IMR-90 (cell line): ENCODE measurements at regions not wholly inside any gene's neighbourhood (a gene's known extent, or its start where the extent isn't known, plus 50 kb on each side); places are given as distances from the start of the nearest gene placed in this dataset.

Experiments
- ATAC-seq: fragments of 200-7000 bp; cut with Tn5 transposase; 2 replicates; pipeline ENCODE4 v1.9.1; 2020; ENCODE audit warnings: low read depth, mild to moderate bottlenecking, moderate library complexity
- BruUV-seq: library from RNA; stranded (reverse); fragments of 400-500 nt; replicated peaks from 2 replicates; lab custom pipeline; 2021; lab: Mats Ljungman, UMichigan
- CTCF ChIA-PET: fragments of 300-600 bp; formaldehyde crosslinking; extraction: SDS; loops from one replicate; lab custom pipeline; 2021; ENCODE audit warnings: antibody characterized with exemption; lab: Yijun Ruan, JAX
- POLR2A ChIA-PET: fragments of 300-600 bp; sonication (Branson Sonifier 250); formaldehyde crosslinking; loops from one replicate; lab custom pipeline; 2022; ENCODE audit warnings: antibody characterized with exemption; ENCODE audit not compliant: unreplicated experiment; lab: Charles Lee
- DNase-seq: peaks from one replicate; pipeline ENCODE4 v3.0.0; 2013
- H2AFZ ChIP-seq: replicated peaks from 2 replicates; pipeline ENCODE3; 2013; ENCODE audit warnings: low read length, mild to moderate bottlenecking; ENCODE audit not compliant: poor library complexity
- H2AK5ac ChIP-seq: 2 replicates; pipeline ENCODE4 v1.6.1; 2013; ENCODE audit warnings: low read depth, low read length, inconsistent platforms
- H2AK9ac ChIP-seq: replicated peaks from 2 replicates; pipeline ENCODE3; 2013; ENCODE audit warnings: mild to moderate bottlenecking, low read depth, low read length, moderate library complexity; ENCODE audit not compliant: poor library complexity
- H2BK120ac ChIP-seq: 2 replicates; pipeline ENCODE4 v1.6.1; 2013; ENCODE audit warnings: low read depth, low read length, inconsistent platforms
- H2BK15ac ChIP-seq: 3 replicates; pipeline ENCODE4 v1.6.1; 2013; ENCODE audit warnings: low read depth, low read length, inconsistent platforms
- H2BK20ac ChIP-seq: 2 replicates; pipeline ENCODE4 v1.6.1; 2013; ENCODE audit warnings: low read depth, mild to moderate bottlenecking, inconsistent platforms, low read length, moderate library complexity
- H2BK5ac ChIP-seq: 2 replicates; pipeline ENCODE4 v1.6.1; 2013; ENCODE audit warnings: mild to moderate bottlenecking, low read depth, low read length, inconsistent platforms; ENCODE audit not compliant: poor library complexity, severe bottlenecking
- H3K14ac ChIP-seq: replicated peaks from 2 replicates; pipeline ENCODE4 v1.6.1; 2013; ENCODE audit warnings: low read depth, low read length, inconsistent platforms
- H3K18ac ChIP-seq: 2 replicates; pipeline ENCODE4 v1.6.1; 2013; ENCODE audit warnings: low read depth, low read length, control low read depth
- H3K23ac ChIP-seq: 2 replicates; pipeline ENCODE4 v1.6.1; 2013; ENCODE audit warnings: low read depth, low read length, inconsistent platforms
- H3K27ac ChIP-seq: 2 replicates; pipeline ENCODE4 v1.5.1; 2013; ENCODE audit warnings: mild to moderate bottlenecking, control low read depth, low read length; ENCODE audit not compliant: insufficient read depth
- H3K27me3 ChIP-seq: 2 replicates; pipeline ENCODE4 v1.6.1; 2013; ENCODE audit warnings: low read length; ENCODE audit not compliant: control insufficient read depth, insufficient read depth
- H3K36me3 ChIP-seq: 2 replicates; pipeline ENCODE4 v1.6.1; 2013; ENCODE audit warnings: low read length, mixed read lengths; ENCODE audit not compliant: control insufficient read depth, insufficient read depth
- H3K4ac ChIP-seq: 2 replicates; pipeline ENCODE4 v1.6.1; 2013; ENCODE audit warnings: low read depth, low read length, inconsistent platforms
- H3K4me1 ChIP-seq: 2 replicates; pipeline ENCODE4 v1.6.1; 2013; ENCODE audit warnings: low read length, mixed read lengths; ENCODE audit not compliant: control insufficient read depth, insufficient read depth
- H3K4me2 ChIP-seq: 2 replicates; pipeline ENCODE4 v1.6.1; 2013; ENCODE audit warnings: low read depth, mild to moderate bottlenecking, control low read depth, low read length, moderate library complexity
- H3K4me3 ChIP-seq: 2 replicates; pipeline ENCODE4 v1.5.1; 2013; ENCODE audit warnings: low read depth, mild to moderate bottlenecking, control low read depth, low read length, moderate library complexity; ENCODE audit not compliant: insufficient read depth
- H3K56ac ChIP-seq: 2 replicates; pipeline ENCODE4 v1.6.1; 2013; ENCODE audit warnings: low read length, inconsistent platforms; ENCODE audit not compliant: insufficient read depth; ENCODE audit errors: extremely low read depth
- H3K79me1 ChIP-seq, 2 experiments: 2 replicates each; pipeline ENCODE4 v1.6.1; 2013; ENCODE audit warnings: low read length in 2 of 2, inconsistent platforms in 1 of 2, low read depth in 1 of 2
- H3K9ac ChIP-seq: 2 replicates; pipeline ENCODE4 v1.6.1; 2013; ENCODE audit warnings: low read depth, low read length, control low read depth
- H3K9me1 ChIP-seq: 2 replicates; pipeline ENCODE4 v1.6.1; 2013; ENCODE audit warnings: low read length, inconsistent platforms; ENCODE audit not compliant: insufficient read depth
- H3K9me3 ChIP-seq: 2 replicates; pipeline ENCODE4 v1.6.1; 2013; ENCODE audit warnings: low read length; ENCODE audit not compliant: control insufficient read depth, insufficient read depth
- H4K20me1 ChIP-seq: 2 replicates; pipeline ENCODE4 v1.6.1; 2013; ENCODE audit warnings: low read length, inconsistent platforms; ENCODE audit not compliant: insufficient read depth
- H4K5ac ChIP-seq: 2 replicates; pipeline ENCODE4 v1.6.1; 2013; ENCODE audit warnings: mild to moderate bottlenecking, low read depth, low read length, control low read depth
- H4K8ac ChIP-seq, 2 experiments: 2 replicates each; pipeline ENCODE4 v1.6.1; 2013; ENCODE audit warnings: low read depth in 2 of 2, low read length in 2 of 2, control low read depth in 1 of 2, inconsistent platforms in 1 of 2
- H4K91ac ChIP-seq: 2 replicates; pipeline ENCODE4 v1.6.1; 2013; ENCODE audit warnings: low read depth, low read length, inconsistent platforms; ENCODE audit not compliant: insufficient read depth
- BHLHE40 ChIP-seq: fragments of 150-350 bp; IDR thresholded peaks from 2 replicates; pipeline ENCODE4 v1.6.1; 2016; ENCODE audit warnings: mild to moderate bottlenecking, low read depth, low read length
- CEBPB ChIP-seq: IDR thresholded peaks from 2 replicates; pipeline ENCODE4 v1.6.1; 2012; ENCODE audit warnings: low read depth, low read length, improper control_type of control experiment
- FOS ChIP-seq: fragments of 150-350 bp; IDR thresholded peaks from 2 replicates; pipeline ENCODE4 v1.6.1; 2016; ENCODE audit warnings: low read depth, low read length
- MAZ ChIP-seq: IDR thresholded peaks from 2 replicates; pipeline ENCODE4 v1.6.1; 2012; ENCODE audit warnings: low read depth, mild to moderate bottlenecking, low read length, improper control_type of control experiment, moderate library complexity, borderline replicate concordance
- POLR2A ChIP-seq: IDR thresholded peaks from 2 replicates; pipeline ENCODE4 v1.6.1; 2012; ENCODE audit warnings: mild to moderate bottlenecking, low read depth, low read length
- SMC3 ChIP-seq: fragments of 150-350 bp; IDR thresholded peaks from 2 replicates; pipeline ENCODE4 v1.6.1; 2016; ENCODE audit warnings: low read depth, mild to moderate bottlenecking, antibody characterized with exemption, low read length, moderate library complexity
- WGBS, 2 experiments: methylation state at CpG; one replicate each; pipeline versions ENCODE4 v1.1.5 to v1.1.7; 2013; ENCODE audit warnings: missing lambda C conversion rate in 2 of 2; ENCODE audit not compliant: insufficient read length in 1 of 2; ENCODE audit errors: extremely low coverage in 2 of 2; 5-methylcytosine and 5-hydroxymethylcytosine counted together
- dilution Hi-C: fragments of 300-500 bp; cut with HindIII; formaldehyde crosslinking; loops from one replicate; pipeline ENCODE4 v1.14.3; 2018; ENCODE audit warnings: low sequenced_read_pairs; ENCODE audit not compliant: unreplicated experiment
- in situ Hi-C: fragments of 300-500 bp; cut with MboI; formaldehyde crosslinking; loops from 3 replicates; pipeline ENCODE4 v1.14.3; 2019; ENCODE audit warnings: low sequenced_read_pairs, inconsistent platforms, mixed read lengths
- intact Hi-C: fragments of 100-400 bp; cut with micrococcal nuclease; formaldehyde crosslinking; loops from 2 replicates; pipeline ENCODE4 v1.10.0; 2022

DNA sequence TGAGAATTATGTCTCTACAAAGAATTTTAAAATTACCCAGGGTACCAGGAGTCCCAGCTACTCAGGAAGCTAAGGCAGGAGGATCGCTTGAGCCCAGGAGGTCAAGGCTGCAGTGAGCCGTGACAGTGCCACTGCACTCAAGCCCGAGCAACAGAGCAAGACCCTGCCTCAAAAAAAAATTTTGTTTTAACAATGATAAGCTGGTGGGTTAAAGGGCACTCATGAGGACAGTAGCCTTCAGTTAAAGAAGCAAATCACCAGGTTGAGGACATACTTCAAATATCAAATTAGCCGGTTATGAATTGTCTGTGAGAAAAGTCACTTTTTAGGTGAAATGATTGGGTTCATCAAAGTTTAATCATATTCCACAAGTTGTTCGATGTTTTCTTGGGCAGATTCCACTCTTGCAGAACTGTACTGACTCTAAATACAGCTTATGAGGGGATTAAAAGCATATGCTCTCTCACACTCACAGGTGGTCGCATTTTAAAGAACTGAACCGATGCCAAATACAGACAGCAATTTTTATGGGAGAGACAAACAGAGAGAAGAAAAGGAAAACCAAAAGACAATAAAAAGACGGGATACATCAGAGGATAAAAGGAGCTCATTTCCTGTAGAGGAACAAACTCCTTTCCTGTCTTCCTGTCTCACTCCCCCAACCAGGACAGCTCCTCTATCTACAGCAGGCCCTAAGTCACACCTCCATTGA lies 582.8 kb upstream of the NRP1 start:
- ChIA-PET POLR2A (no interaction called here), CTCF (interaction anchor here (0.6 kb wide), 1 partner anchor 186 kb away, joined by 4 read pairs; no protein-coding TSS in a partner anchor)
- BruUV-seq: no TSS peak
- dilution Hi-C loops (no loop called here), in situ Hi-C loops (loop anchor here (25.0 kb wide), 1 partner anchor 580 kb away; the partner anchor contains the start of gene NRP1), intact Hi-C loops (no loop called here)
- peaks cover 6% of the 10 kb centered on the region for H3K27me3 ChIP-seq
- H3K4me1 ChIP-seq: no peaks in the 10 kb centered on the region
- H3K9me3 ChIP-seq: no peaks in the 10 kb centered on the region
- H2BK15ac ChIP-seq: no peak overlapping the region
- H2BK5ac ChIP-seq: no peak overlapping the region
- H3K4me2 ChIP-seq: no peak overlapping the region
- H2AK9ac ChIP-seq: no peak overlapping the region
- ATAC-seq (no peak), DNase-seq (no peak)
- H3K27ac ChIP-seq: no peak overlapping the region
- H3K4me3 ChIP-seq: no peak overlapping the region
- no peak overlapping the region for H3K18ac ChIP-seq
- H4K20me1 ChIP-seq: no peaks in the 10 kb centered on the region
- no CpG with 5 or more reads among the region's 8 CpGs for whole genome bisulfite sequencing, 2 experiments
- no peak overlapping the region for H4K8ac ChIP-seq
- no peaks in the 10 kb centered on the region for H3K9me1 ChIP-seq
- H4K91ac ChIP-seq: no peak overlapping the region
- no peak overlapping the region for H2AK5ac ChIP-seq
- no peak overlapping the region for H3K23ac ChIP-seq
- H3K9ac ChIP-seq: no peak overlapping the region
- no peak overlapping the region for H2BK20ac ChIP-seq
- H3K56ac ChIP-seq: no peak overlapping the region
- H3K14ac ChIP-seq: no peak overlapping the region
- H3K4ac ChIP-seq: no peak overlapping the region
- no peak overlapping the region for H4K5ac ChIP-seq
- TF ChIP-seq BHLHE40 (no peak), FOS (no peak), MAZ (no peak), POLR2A (no peak), CEBPB (no peak), SMC3 (no peak)
- no peaks in the 10 kb centered on the region for H3K36me3 ChIP-seq
- H2BK120ac ChIP-seq: no peak overlapping the region
- H2AFZ ChIP-seq: no peak overlapping the region
- H3K79me1 ChIP-seq: no peaks in the 10 kb centered on the region
